ENCODE measurements at regions not wholly inside any gene's neighbourhood (a gene's known extent, or its start where the extent isn't known, plus 50 kb on each side); places are given as distances from the start of the nearest gene placed in this dataset.
"Not testable (repeated sequence)": the region's sequence is repeated elsewhere in the genome, so short reads cannot be mapped to it uniquely, and the experiment has no call there.

GRCh38 chr2:139574371-139574770 is 794.2 kb upstream of the NXPH2 start:
- no peaks in the 10 kb centered on the region for H3K36me3 Mint-ChIP-seq
- no peak for ATAC-seq
- H3K27me3 Mint-ChIP-seq, result no peaks in the 10 kb centered on the region
- no peak overlapping the region for H3K4me3 Mint-ChIP-seq
- peaks cover 3% of the 10 kb centered on the region for H3K9me3 Mint-ChIP-seq
- no peaks in the 10 kb centered on the region for H3K4me1 Mint-ChIP-seq
- no peak overlapping the region for H3K27ac Mint-ChIP-seq

GRCh38 chr2:139556789-139557188 is 776.6 kb upstream of the NXPH2 start:
- no peaks in the 10 kb centered on the region for H3K4me1 Mint-ChIP-seq
- H3K9me3 Mint-ChIP-seq, result peaks cover 7% of the 10 kb centered on the region
- H3K4me3 Mint-ChIP-seq, result no peak overlapping the region

GRCh38 chr2:139550873-139551272 is 770.7 kb upstream of the NXPH2 start:
- no peaks in the 10 kb centered on the region for H3K4me1 Mint-ChIP-seq

More at GRCh38 chr2:139556789-139557188, 776.6 kb upstream of the NXPH2 start:
- no peaks in the 10 kb centered on the region for H3K27me3 Mint-ChIP-seq
- H3K27ac Mint-ChIP-seq, result no peak overlapping the region
- no peak for ATAC-seq
- no peaks in the 10 kb centered on the region for H3K36me3 Mint-ChIP-seq

GRCh38 chr2:139550341-139550740 is 770.2 kb upstream of the NXPH2 start:
- no peaks in the 10 kb centered on the region for H3K4me1 Mint-ChIP-seq
- no peak overlapping the region for H3K4me3 Mint-ChIP-seq
- H3K36me3 Mint-ChIP-seq, result no peaks in the 10 kb centered on the region
- H3K27ac Mint-ChIP-seq, result no peak overlapping the region
- H3K9me3 Mint-ChIP-seq, result peaks cover 15% of the 10 kb centered on the region
- ATAC-seq, result no peak
- H3K27me3 Mint-ChIP-seq, result no peaks in the 10 kb centered on the region

More at GRCh38 chr2:139550873-139551272, 770.7 kb upstream of the NXPH2 start:
- no peaks in the 10 kb centered on the region for H3K27me3 Mint-ChIP-seq
- H3K4me3 Mint-ChIP-seq, result no peak overlapping the region
- H3K9me3 Mint-ChIP-seq, result peaks cover 15% of the 10 kb centered on the region
- no peaks in the 10 kb centered on the region for H3K36me3 Mint-ChIP-seq
- no peak for ATAC-seq
- no peak overlapping the region for H3K27ac Mint-ChIP-seq

- Mint-ChIP-seq H3K27me3 (no peaks in the 10 kb centered on the region), H3K27ac (no peak overlapping the region), H3K4me3 (no peak overlapping the region), H3K36me3 (no peaks in the 10 kb centered on the region), H3K9me3 (peaks cover 9% of the 10 kb centered on the region), H3K4me1 (no peaks in the 10 kb centered on the region)
- ATAC-seq, result no peak
These were observed 764.1 kb upstream of the NXPH2 start for GRCh38 chr2:139544186-139544851.

GRCh38 chr2:139538332-139539020 is 758.3 kb upstream of the NXPH2 start:
- not testable (repeated sequence) for H3K27ac Mint-ChIP-seq, ATAC-seq, H3K4me3 Mint-ChIP-seq, H3K4me1 Mint-ChIP-seq, H3K36me3 Mint-ChIP-seq, H3K27me3 Mint-ChIP-seq, H3K9me3 Mint-ChIP-seq

GRCh38 chr2:139529080-139529479 is 748.9 kb upstream of the NXPH2 start:
- H3K36me3 Mint-ChIP-seq, result no peaks in the 10 kb centered on the region
- H3K27me3 Mint-ChIP-seq, result no peaks in the 10 kb centered on the region
- H3K9me3 Mint-ChIP-seq, result peaks cover 9% of the 10 kb centered on the region
- H3K4me1 Mint-ChIP-seq, result no peaks in the 10 kb centered on the region
- H3K4me3 Mint-ChIP-seq, result no peak overlapping the region
- H3K27ac Mint-ChIP-seq, result no peak overlapping the region
- ATAC-seq, result no peak

- Mint-ChIP-seq H3K27me3 (no peaks in the 10 kb centered on the region), H3K4me1 (no peaks in the 10 kb centered on the region), H3K36me3 (no peaks in the 10 kb centered on the region), H3K4me3 (no peak overlapping the region), H3K9me3 (peaks cover 9% of the 10 kb centered on the region), H3K27ac (no peak overlapping the region)
- no peak for ATAC-seq
These were observed 746.6 kb upstream of the NXPH2 start for GRCh38 chr2:139526781-139527180.

- no peak overlapping the region for H3K27ac Mint-ChIP-seq
These were observed 738.1 kb upstream of the NXPH2 start for GRCh38 chr2:139518321-139518720.

GRCh38 chr2:139514951-139515350 is 734.8 kb upstream of the NXPH2 start:
- no peaks in the 10 kb centered on the region for H3K27me3 Mint-ChIP-seq
- no peak for ATAC-seq
- H3K9me3 Mint-ChIP-seq, result peaks cover 6% of the 10 kb centered on the region
- no peak overlapping the region for H3K27ac Mint-ChIP-seq
- H3K4me1 Mint-ChIP-seq, result no peaks in the 10 kb centered on the region
- H3K4me3 Mint-ChIP-seq, result no peak overlapping the region
- H3K36me3 Mint-ChIP-seq, result no peaks in the 10 kb centered on the region

More at GRCh38 chr2:139518321-139518720, 738.1 kb upstream of the NXPH2 start:
- no peak for ATAC-seq
- no peak overlapping the region for H3K4me3 Mint-ChIP-seq
- peaks cover 3% of the 10 kb centered on the region for H3K9me3 Mint-ChIP-seq
- H3K27me3 Mint-ChIP-seq, result no peaks in the 10 kb centered on the region
- H3K36me3 Mint-ChIP-seq, result no peaks in the 10 kb centered on the region
- H3K4me1 Mint-ChIP-seq, result no peaks in the 10 kb centered on the region

- H3K4me3 Mint-ChIP-seq, result no peak overlapping the region
- ATAC-seq, result no peak
- H3K9me3 Mint-ChIP-seq, result peaks cover 6% of the 10 kb centered on the region
- H3K27me3 Mint-ChIP-seq, result no peaks in the 10 kb centered on the region
- no peaks in the 10 kb centered on the region for H3K4me1 Mint-ChIP-seq
- no peaks in the 10 kb centered on the region for H3K36me3 Mint-ChIP-seq
- no peak overlapping the region for H3K27ac Mint-ChIP-seq
These were observed 715.7 kb upstream of the NXPH2 start for GRCh38 chr2:139495851-139496250.

GRCh38 chr2:139492131-139492680 is 712.0 kb upstream of the NXPH2 start:
- H3K4me3 Mint-ChIP-seq, result no peak overlapping the region
- H3K27me3 Mint-ChIP-seq, result no peaks in the 10 kb centered on the region
- ATAC-seq, result no peak
- H3K27ac Mint-ChIP-seq, result no peak overlapping the region
- H3K4me1 Mint-ChIP-seq, result no peaks in the 10 kb centered on the region
- peaks cover 4% of the 10 kb centered on the region for H3K9me3 Mint-ChIP-seq
- H3K36me3 Mint-ChIP-seq, result no peaks in the 10 kb centered on the region

- no peak for ATAC-seq
- Mint-ChIP-seq H3K27ac (no peak overlapping the region), H3K36me3 (no peaks in the 10 kb centered on the region), H3K4me3 (no peak overlapping the region), H3K27me3 (no peaks in the 10 kb centered on the region), H3K9me3 (peaks cover 3% of the 10 kb centered on the region), H3K4me1 (no peaks in the 10 kb centered on the region)
These were observed 700.0 kb upstream of the NXPH2 start for GRCh38 chr2:139480161-139480650.

- ATAC-seq, result no peak
- H3K36me3 Mint-ChIP-seq, result no peaks in the 10 kb centered on the region
- H3K27ac Mint-ChIP-seq, result no peak overlapping the region
- no peak overlapping the region for H3K4me3 Mint-ChIP-seq
- no peaks in the 10 kb centered on the region for H3K27me3 Mint-ChIP-seq
- H3K9me3 Mint-ChIP-seq, result peaks cover 3% of the 10 kb centered on the region
- H3K4me1 Mint-ChIP-seq, result no peaks in the 10 kb centered on the region
These were observed 698.1 kb upstream of the NXPH2 start for GRCh38 chr2:139478165-139478914.

- H3K9me3 Mint-ChIP-seq, result peaks cover 3% of the 10 kb centered on the region
- no peaks in the 10 kb centered on the region for H3K27me3 Mint-ChIP-seq
- H3K27ac Mint-ChIP-seq, result no peak overlapping the region
- no peaks in the 10 kb centered on the region for H3K36me3 Mint-ChIP-seq
- no peak for ATAC-seq
- no peak overlapping the region for H3K4me3 Mint-ChIP-seq
- H3K4me1 Mint-ChIP-seq, result no peaks in the 10 kb centered on the region
These were observed 697.4 kb upstream of the NXPH2 start for GRCh38 chr2:139477618-139478017.
